Adrenal gland (tissue), 5 donors: ENCODE measurements at regions not wholly inside any gene's neighbourhood (a gene's known extent, or its start where the extent isn't known, plus 50 kb on each side); places are given as distances from the start of the nearest gene placed in this dataset.

ENCODE experiments used
- CTCF ChIP-seq, 6 experiments: fragments of 450-650 bp in 4 of 6; fragments of 200-600 bp in 2 of 6; sonication (generic) in 1 of 6; IDR thresholded peaks; 1 replicate in 5 of 6; 2 replicates in 1 of 6; pipeline versions ENCODE4 v1.5.1 to v1.8.0; 2016 to 2021; ENCODE audit warnings: antibody characterized with exemption in 6 of 6, mild to moderate bottlenecking in 2 of 6, moderate library complexity in 1 of 6
- POLR2A ChIP-seq, 2 donors: fragments of 450-650 bp; IDR thresholded peaks; one replicate each; pipeline ENCODE4 v1.6.1; 2017; ENCODE audit warnings: antibody characterized with exemption in 2 of 2, mild to moderate bottlenecking in 2 of 2, moderate library complexity in 1 of 2
- donor health status: DM: no; HTN: no; CAD: no.

DNA sequence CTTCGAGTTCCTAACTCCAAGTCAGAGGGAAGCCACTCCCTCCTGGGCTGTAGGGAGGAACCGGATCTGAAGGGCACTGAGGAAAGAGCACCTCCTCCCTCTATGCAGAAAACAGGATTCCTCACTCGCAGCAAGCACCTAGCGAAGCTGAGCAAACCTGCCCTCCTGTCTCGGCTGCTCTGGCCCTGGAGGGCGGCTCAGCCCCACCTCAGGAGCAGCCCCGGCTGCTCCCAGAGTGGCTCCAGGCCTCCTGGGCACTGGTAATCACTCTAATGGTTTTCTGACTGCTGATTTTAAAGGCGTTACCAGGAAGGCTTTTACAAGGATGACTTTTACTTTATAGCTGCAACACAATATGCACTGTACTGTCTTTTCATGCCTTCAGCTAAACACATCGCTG is 312.5 kb downstream of the TEX29 start:
- TF ChIP-seq CTCF (IDR thresholded peaks at IDR 0.05) = no peak
- TF ChIP-seq POLR2A (IDR thresholded peaks at IDR 0.05) = no peak
